ENCODE measurements at regions not wholly inside any gene's neighbourhood (a gene's known extent, or its start where the extent isn't known, plus 50 kb on each side); places are given as distances from the start of the nearest gene placed in this dataset.
"Not testable (repeated sequence)": the region's sequence is repeated elsewhere in the genome, so short reads cannot be mapped to it uniquely, and the experiment has no call there.

GRCh38 chr2:145897151-145897550, 1377.2 kb upstream of the ZEB2 start:
- Mint-ChIP-seq H3K36me3 (ENCODE audit: insufficient read depth, unreplicated experiment) (no peaks in the 10 kb centered on the region), H3K9me3 (ENCODE audit: unreplicated experiment) (no peaks in the 10 kb centered on the region), H3K4me1 (ENCODE audit: insufficient read depth, unreplicated experiment) (no peaks in the 10 kb centered on the region), H3K27ac (ENCODE audit: low read depth, unreplicated experiment) (no peak overlapping the region), H3K4me3 (ENCODE audit: unreplicated experiment) (no peak overlapping the region), H3K27me3 (ENCODE audit: insufficient read depth, unreplicated experiment) (no peaks in the 10 kb centered on the region)
- intact Hi-C loops (cut with micrococcal nuclease): no loop called here
- BruUV-seq (replicated peaks): no TSS peak
- no peak for DNase-seq (ENCODE audit: unreplicated experiment)
- ChIA-PET POLR2A (interaction anchor here (0.6 kb wide), 1 partner anchor 295 kb away, joined by 3 read pairs; no protein-coding TSS in a partner anchor), CTCF (no interaction called here)
- TF ChIP-seq CTCF (IDR thresholded peaks at IDR 0.05; ENCODE audit: unreplicated experiment): no peak

- intact Hi-C loops (cut with micrococcal nuclease): no loop called here
- Mint-ChIP-seq H3K4me1 (ENCODE audit: insufficient read depth, unreplicated experiment) (no peaks in the 10 kb centered on the region), H3K27me3 (ENCODE audit: insufficient read depth, unreplicated experiment) (no peaks in the 10 kb centered on the region), H3K4me3 (ENCODE audit: unreplicated experiment) (no peak overlapping the region), H3K27ac (ENCODE audit: low read depth, unreplicated experiment) (no peak overlapping the region), H3K9me3 (ENCODE audit: unreplicated experiment) (no peaks in the 10 kb centered on the region), H3K36me3 (ENCODE audit: insufficient read depth, unreplicated experiment) (no peaks in the 10 kb centered on the region)
- POLR2A ChIA-PET: interaction anchor here (0.5 kb wide), 1 partner anchor 669 kb away, joined by 4 read pairs; no protein-coding TSS in a partner anchor
- DNase-seq (ENCODE audit: unreplicated experiment): no peak
- no TSS peak for BruUV-seq (replicated peaks)
- CTCF ChIA-PET: no interaction called here
- no peak for TF ChIP-seq CTCF (IDR thresholded peaks at IDR 0.05; ENCODE audit: unreplicated experiment)
Measured at GRCh38 chr2:145887915-145888314, 1368.0 kb upstream of the ZEB2 start.

GRCh38 chr2:145880997-145881396, 1361.1 kb upstream of the ZEB2 start:
- BruUV-seq (replicated peaks); intact Hi-C loops (cut with micrococcal nuclease); POLR2A ChIA-PET; H3K27ac Mint-ChIP-seq (ENCODE audit: low read depth, unreplicated experiment); DNase-seq (ENCODE audit: unreplicated experiment); H3K4me3 Mint-ChIP-seq (ENCODE audit: unreplicated experiment); CTCF ChIA-PET; H3K27me3 Mint-ChIP-seq (ENCODE audit: insufficient read depth, unreplicated experiment); H3K36me3 Mint-ChIP-seq (ENCODE audit: insufficient read depth, unreplicated experiment); H3K9me3 Mint-ChIP-seq (ENCODE audit: unreplicated experiment); H3K4me1 Mint-ChIP-seq (ENCODE audit: insufficient read depth, unreplicated experiment): not testable (repeated sequence)

- Mint-ChIP-seq H3K36me3 (ENCODE audit: insufficient read depth, unreplicated experiment) (no peaks in the 10 kb centered on the region), H3K27ac (ENCODE audit: low read depth, unreplicated experiment) (no peak overlapping the region), H3K4me1 (ENCODE audit: insufficient read depth, unreplicated experiment) (no peaks in the 10 kb centered on the region), H3K9me3 (ENCODE audit: unreplicated experiment) (no peaks in the 10 kb centered on the region), H3K4me3 (ENCODE audit: unreplicated experiment) (no peak overlapping the region), H3K27me3 (ENCODE audit: insufficient read depth, unreplicated experiment) (no peaks in the 10 kb centered on the region)
- intact Hi-C loops (cut with micrococcal nuclease): no loop called here
- POLR2A ChIA-PET: no interaction called here
- no TSS peak for BruUV-seq (replicated peaks)
- no peak for DNase-seq (ENCODE audit: unreplicated experiment)
- TF ChIP-seq CTCF (IDR thresholded peaks at IDR 0.05; ENCODE audit: unreplicated experiment): no peak
- CTCF ChIA-PET: no interaction called here
Measured at GRCh38 chr2:145875016-145875415, 1355.1 kb upstream of the ZEB2 start.

- BruUV-seq (replicated peaks): no TSS peak
- TF ChIP-seq CTCF (IDR thresholded peaks at IDR 0.05; ENCODE audit: unreplicated experiment): no peak
- Mint-ChIP-seq H3K4me1 (ENCODE audit: insufficient read depth, unreplicated experiment) (no peaks in the 10 kb centered on the region), H3K27ac (ENCODE audit: low read depth, unreplicated experiment) (no peak overlapping the region), H3K36me3 (ENCODE audit: insufficient read depth, unreplicated experiment) (no peaks in the 10 kb centered on the region), H3K27me3 (ENCODE audit: insufficient read depth, unreplicated experiment) (no peaks in the 10 kb centered on the region), H3K4me3 (ENCODE audit: unreplicated experiment) (no peak overlapping the region), H3K9me3 (ENCODE audit: unreplicated experiment) (no peaks in the 10 kb centered on the region)
- DNase-seq (ENCODE audit: unreplicated experiment): peak; percentile 67
- ChIA-PET POLR2A (no interaction called here), CTCF (no interaction called here)
- intact Hi-C loops (cut with micrococcal nuclease): no loop called here
Measured at GRCh38 chr2:145874466-145874865, 1354.5 kb upstream of the ZEB2 start.

Measured in MCF 10A (cell line).